HCT116 (cell line): ENCODE measurements at regions not wholly inside any gene's neighbourhood (a gene's known extent, or its start where the extent isn't known, plus 50 kb on each side); places are given as distances from the start of the nearest gene placed in this dataset.

Experiments
- ATAC-seq: fragments of 200-7000 bp; cut with Tn5 transposase; 2 replicates; pipeline ENCODE4 v1.9.1; 2020; ENCODE audit warnings: mild to moderate bottlenecking, moderate library complexity
- BruUV-seq: library from RNA; stranded (reverse); fragments of 400-500 nt; replicated peaks from 2 replicates; lab custom pipeline; 2021; lab: Mats Ljungman, UMichigan
- CTCF ChIA-PET: fragments of 300-600 bp; sonication (Branson Sonifier 250); formaldehyde crosslinking; loops from one replicate; lab custom pipeline; 2021; ENCODE audit warnings: antibody characterized with exemption; lab: Charles Lee
- POLR2A ChIA-PET: fragments of 300-600, 350-600 bp; sonication (Branson Sonifier 250); formaldehyde crosslinking; loops from one replicate; lab custom pipeline; 2021; ENCODE audit warnings: antibody characterized with exemption; lab: Charles Lee
- RAD21 ChIA-PET, 2 experiments: fragments of 300-600 bp; sonication (Branson Sonifier 250); formaldehyde crosslinking; loops; one replicate each; lab custom pipeline; 2023; ENCODE audit warnings: low total read pairs in 2 of 2; ENCODE audit not compliant: uncharacterized antibody in 2 of 2, unreplicated experiment in 2 of 2, low non-redundant PET in 1 of 2; lab: Charles Lee
- DNase-seq: peaks from one replicate; pipeline ENCODE4 v3.0.0-alpha.2; 2010; ENCODE audit warnings: low read depth, low spot score
- H2AFZ ChIP-seq: fragments of 200-600 bp; shearing (Covaris generic), sonication (generic); 2 replicates; pipeline ENCODE4 v1.6.1; 2017; ENCODE audit warnings: low read depth, mixed run types, mixed read lengths, antibody characterized with exemption, low read length; ENCODE audit not compliant: poor library complexity, severe bottlenecking
- H3K27ac ChIP-seq: 2 replicates; pipeline ENCODE4 v1.5.1; 2012; ENCODE audit warnings: low read depth, low read length
- H3K27me3 ChIP-seq: fragments of 200-600 bp; sonication (generic); 2 replicates; pipeline ENCODE4 v1.6.1; 2016; ENCODE audit warnings: mixed run types, low read length, mixed read lengths; ENCODE audit not compliant: insufficient read depth
- H3K36me3 ChIP-seq, 2 experiments: fragments of 200-500 bp in 1 of 2; fragments of 200-600 bp in 1 of 2; sonication (Bioruptor generic) in 1 of 2; sonication (generic) in 1 of 2; 2 replicates each; pipeline versions ENCODE4 v1.5.1 to v1.6.1; 2014 to 2016; ENCODE audit warnings: low read length in 2 of 2, inconsistent platforms in 1 of 2, mixed read lengths in 1 of 2, mixed run types in 1 of 2; ENCODE audit not compliant: insufficient read depth in 2 of 2, control insufficient read depth in 1 of 2
- H3K4me1 ChIP-seq, 2 experiments: fragments of 200-600 bp in 1 of 2; sonication (generic) in 1 of 2; 2 replicates each; pipeline versions ENCODE4 v1.5.1 to v1.6.1; 2012 to 2017; ENCODE audit warnings: low read length in 2 of 2, inconsistent platforms in 1 of 2, mild to moderate bottlenecking in 1 of 2, mixed read lengths in 1 of 2, mixed run types in 1 of 2, moderate library complexity in 1 of 2; ENCODE audit not compliant: insufficient read depth in 2 of 2, control insufficient read depth in 1 of 2
- H3K4me2 ChIP-seq: fragments of 200-600 bp; sonication (generic); 2 replicates; pipeline ENCODE4 v1.6.1; 2017; ENCODE audit warnings: mixed run types, low read length, mixed read lengths
- H3K4me3 ChIP-seq, 2 experiments: fragments of 200-600 bp in 1 of 2; sonication (generic) in 1 of 2; replicated peaks in 1 of 2; 2 replicates each; pipeline ENCODE4 v1.5.1; 2011 to 2016; ENCODE audit warnings: low read length in 2 of 2, control low read depth in 1 of 2, low read depth in 1 of 2, mild to moderate bottlenecking in 1 of 2, mixed read lengths in 1 of 2, mixed run types in 1 of 2
- H3K79me2 ChIP-seq: fragments of 200-600 bp; sonication (generic); 2 replicates; pipeline ENCODE4 v1.6.1; 2017; ENCODE audit warnings: mild to moderate bottlenecking, mixed run types, low read length, moderate library complexity, mixed read lengths; ENCODE audit not compliant: insufficient read depth
- H3K9ac ChIP-seq: fragments of 200-600 bp; sonication (generic); 2 replicates; pipeline ENCODE4 v1.6.1; 2016; ENCODE audit warnings: low read length, mixed read lengths
- H3K9me2 ChIP-seq: fragments of 200-600 bp; sonication (generic), shearing (Covaris generic); 2 replicates; pipeline ENCODE4 v1.6.1; 2017; ENCODE audit warnings: mixed run types, mild to moderate bottlenecking, moderate library complexity; ENCODE audit not compliant: insufficient read depth
- H3K9me3 ChIP-seq, 2 experiments: fragments of 200-500 bp in 1 of 2; fragments of 200-600 bp in 1 of 2; sonication (Bioruptor generic) in 1 of 2; sonication (generic) in 1 of 2; 2 replicates each; pipeline ENCODE4 v1.6.1; 2014 to 2017; ENCODE audit warnings: low read length in 2 of 2, mixed read lengths in 2 of 2, inconsistent platforms in 1 of 2, low read depth in 1 of 2, mild to moderate bottlenecking in 1 of 2, mixed run types in 1 of 2, moderate library complexity in 1 of 2; ENCODE audit not compliant: control insufficient read depth in 1 of 2, insufficient read depth in 1 of 2
- H4K20me1 ChIP-seq: fragments of 200-600 bp; sonication (generic), shearing (Covaris generic); 2 replicates; pipeline ENCODE4 v1.6.1; 2017; ENCODE audit warnings: mixed run types, mild to moderate bottlenecking, moderate library complexity; ENCODE audit not compliant: insufficient read depth
- ATF3 ChIP-seq: IDR thresholded peaks from 2 replicates; pipeline ENCODE4 v1.6.1; 2012
- FOSL1 ChIP-seq: IDR thresholded peaks from 2 replicates; pipeline ENCODE4 v1.6.1; 2012; ENCODE audit warnings: low read depth
- POLR2A ChIP-seq: IDR thresholded peaks from 2 replicates; pipeline ENCODE4 v1.7.0; 2011; ENCODE audit warnings: borderline replicate concordance; ENCODE audit not compliant: insufficient read depth, insufficient read length; ENCODE audit errors: extremely low read depth
- POLR2AphosphoS5 ChIP-seq: IDR thresholded peaks from 2 replicates; pipeline ENCODE4 v1.6.1; 2011; ENCODE audit warnings: mild to moderate bottlenecking, low read depth, low read length, moderate library complexity
- REST ChIP-seq: IDR thresholded peaks from 2 replicates; pipeline ENCODE4 v1.6.1; 2012; ENCODE audit warnings: low read depth
- SIN3A ChIP-seq: IDR thresholded peaks from 2 replicates; pipeline ENCODE4 v1.6.1; 2012; ENCODE audit warnings: low read depth
- SRF ChIP-seq: IDR thresholded peaks from 2 replicates; pipeline ENCODE4 v1.6.1; 2012; ENCODE audit warnings: low read depth
- TCF7L2 ChIP-seq: IDR thresholded peaks from 2 replicates; pipeline ENCODE4 v1.7.0; 2011; ENCODE audit warnings: borderline replicate concordance, inconsistent platforms; ENCODE audit not compliant: insufficient read depth, insufficient read length; ENCODE audit errors: extremely low read depth
- intact Hi-C: fragments of 100-400 bp; cut with micrococcal nuclease; formaldehyde crosslinking; loops from 2 replicates; pipeline ENCODE4 v1.10.0; 2022

DNA sequence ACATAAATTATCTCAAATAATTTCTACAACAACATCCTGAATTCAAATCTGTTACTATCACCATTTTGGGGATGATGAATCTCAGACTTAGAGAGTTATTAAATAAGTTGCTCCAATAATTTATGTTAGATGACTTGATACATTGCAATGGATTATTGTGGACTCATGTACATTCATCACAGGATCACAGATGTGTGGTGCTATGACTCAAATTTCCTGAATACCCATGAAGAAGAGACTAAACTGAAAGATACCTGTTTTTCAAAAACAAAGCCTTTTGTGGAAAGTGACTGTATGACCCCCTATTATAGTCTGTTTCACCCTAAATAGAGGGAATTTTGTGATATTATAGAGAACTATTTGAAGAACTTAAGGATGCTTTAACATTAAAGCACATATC, 315.0 kb downstream of the PLA2G4A start:
- RAD21 ChIA-PET, result no interaction called here
- CTCF ChIA-PET, result no interaction called here
- Histone ChIP-seq H3K4me1 (no peaks in the 10 kb centered on the region), H3K36me3 (no peaks in the 10 kb centered on the region), H3K27me3 (no peaks in the 10 kb centered on the region), H3K4me3 (no peak overlapping the region), H3K9me2 (no peaks in the 10 kb centered on the region), H3K27ac (no peak overlapping the region), H3K4me2 (no peak overlapping the region), H3K9me3 (no peaks in the 10 kb centered on the region), H4K20me1 (no peaks in the 10 kb centered on the region), H2AFZ (no peak overlapping the region), H3K79me2 (no peaks in the 10 kb centered on the region), H3K9ac (no peak overlapping the region)
- POLR2A ChIA-PET, result no interaction called here
- DNase-seq (no peak), ATAC-seq (no peak)
- no TSS peak for BruUV-seq
- intact Hi-C loops, result no loop called here
- TF ChIP-seq POLR2AphosphoS5 (no peak), SRF (no peak), REST (no peak), FOSL1 (no peak)

GRCh38 chr1:187146388-187146787, 317.6 kb downstream of the PLA2G4A start:
- no peak overlapping the region for H3K4me3 ChIP-seq

More at GRCh38 chr1:187146388-187146787, 317.6 kb downstream of the PLA2G4A start:
- Histone ChIP-seq H3K4me2 (no peak overlapping the region), H3K9me3 (no peaks in the 10 kb centered on the region), H3K27ac (no peak overlapping the region), H3K79me2 (no peaks in the 10 kb centered on the region), H2AFZ (no peak overlapping the region), H3K9me2 (no peaks in the 10 kb centered on the region), H3K36me3 (no peaks in the 10 kb centered on the region), H3K27me3 (no peaks in the 10 kb centered on the region), H3K4me1 (no peaks in the 10 kb centered on the region), H3K9ac (no peak overlapping the region), H4K20me1 (no peaks in the 10 kb centered on the region)
- DNase-seq, result no peak
- ChIA-PET RAD21 (no interaction called here), POLR2A (no interaction called here), CTCF (no interaction called here)
- no TSS peak for BruUV-seq
- intact Hi-C loops, result no loop called here
- TF ChIP-seq ATF3 (no peak), POLR2A (no peak), SIN3A (no peak), TCF7L2 (no peak)
- ATAC-seq, result no peak
